ENCODE measurements at regions not wholly inside any gene's neighbourhood (a gene's known extent, or its start where the extent isn't known, plus 50 kb on each side); places are given as distances from the start of the nearest gene placed in this dataset.

- WGBS, 4 donors: 85 to 100% (median 93%) methylated on average over 1 of the region's 1 CpG
- H3K4me1 ChIP-seq (replicated peaks in 1 of 2): peaks cover 17 to 19% of the 10 kb centered on the region in 2 donors
- no peak for DNase-seq
- H3K27me3 ChIP-seq: no peaks in the 10 kb centered on the region
- H3K27ac ChIP-seq: no peak overlapping the region
- no peaks in the 10 kb centered on the region for H3K36me3 ChIP-seq (replicated peaks in 1 of 2)
- peak in 2 of 6 experiments; percentile 15 to 26 for TF ChIP-seq CTCF (IDR thresholded peaks at IDR 0.05)
- no peak for TF ChIP-seq POLR2A (IDR thresholded peaks at IDR 0.05)
- intact Hi-C loops (cut with DNase I): no loop called here
- H3K9me3 ChIP-seq (replicated peaks in 1 of 3): no peaks in the 10 kb centered on the region
- H3K4me3 ChIP-seq: no peak overlapping the region
Observed at GRCh38 chr1:65020774-65021173, 54.4 kb upstream of the JAK1 start.

GRCh38 chr1:65021795-65022194 lies 55.4 kb upstream of the JAK1 start:
- 0 to 15% (median 11%) methylated on average over 1 of the region's 1 CpG for WGBS, 4 donors
- intact Hi-C loops (cut with DNase I): no loop called here
- Histone ChIP-seq H3K27ac (peak overlapping the region in 3 of 5 donors; percentile 27 to 45 (median 32)), H3K36me3 (replicated peaks in 1 of 2) (no peaks in the 10 kb centered on the region), H3K27me3 (no peaks in the 10 kb centered on the region), H3K9me3 (replicated peaks in 1 of 3) (no peaks in the 10 kb centered on the region), H3K4me1 (replicated peaks in 1 of 2) (peaks cover 20 to 29% of the 10 kb centered on the region in 2 donors), H3K4me3 (no peak overlapping the region)
- DNase-seq: peak in 3 of 7 donors; percentile 30 to 42 (median 39)
- no peak for TF ChIP-seq CTCF (IDR thresholded peaks at IDR 0.05)
- TF ChIP-seq POLR2A (IDR thresholded peaks at IDR 0.05): no peak

- DNase-seq: no peak
- no peak for TF ChIP-seq POLR2A (IDR thresholded peaks at IDR 0.05)
- TF ChIP-seq CTCF (IDR thresholded peaks at IDR 0.05): no peak
- H3K4me1 ChIP-seq (replicated peaks in 1 of 2): peaks cover 20 to 32% of the 10 kb centered on the region in 2 donors
- no peaks in the 10 kb centered on the region for H3K27me3 ChIP-seq
- H3K36me3 ChIP-seq (replicated peaks in 1 of 2): no peaks in the 10 kb centered on the region
- peak overlapping the region in 2 of 5 donors; percentile 27 to 32 for H3K27ac ChIP-seq
- H3K4me3 ChIP-seq: no peak overlapping the region
- intact Hi-C loops (cut with DNase I): no loop called here
- H3K9me3 ChIP-seq (replicated peaks in 1 of 3): no peaks in the 10 kb centered on the region
Observed at GRCh38 chr1:65022216-65022615, 55.9 kb upstream of the JAK1 start.

- Histone ChIP-seq H3K4me1 (replicated peaks in 1 of 2) (peaks cover 20 to 49% of the 10 kb centered on the region in 2 donors), H3K9me3 (replicated peaks in 1 of 3) (no peaks in the 10 kb centered on the region), H3K4me3 (no peak overlapping the region), H3K27me3 (no peaks in the 10 kb centered on the region), H3K27ac (no peak overlapping the region), H3K36me3 (replicated peaks in 1 of 2) (no peaks in the 10 kb centered on the region)
- DNase-seq: no peak
- intact Hi-C loops (cut with DNase I): no loop called here
- 76 to 85% (median 81%) methylated on average over 3 of the region's 3 CpGs for WGBS, 4 donors
- TF ChIP-seq POLR2A (IDR thresholded peaks at IDR 0.05) (no peak), CTCF (IDR thresholded peaks at IDR 0.05) (no peak)
Observed at GRCh38 chr1:65025794-65026193, 59.4 kb upstream of the JAK1 start.

Data from adrenal gland (tissue), 9 donors.